GM18861 (cell line): ENCODE measurements at regions not wholly inside any gene's neighbourhood (a gene's known extent, or its start where the extent isn't known, plus 50 kb on each side); places are given as distances from the start of the nearest gene placed in this dataset.
"Not testable (repeated sequence)": the region's sequence is repeated elsewhere in the genome, so short reads cannot be mapped to it uniquely, and the experiment has no call there.

Experiments
- ATAC-seq: cut with Tn5 transposase; IDR thresholded peaks from one replicate; pipeline ENCODE4 v1.9.1; 2021; ENCODE audit not compliant: unreplicated experiment

- not testable (repeated sequence) for ATAC-seq
These were observed 627.4 kb downstream of the SPATA31A7 start for GRCh38 chr9:61817127-61817705.

- ATAC-seq, result peak; percentile 77
These were observed 663.9 kb downstream of the SPATA31A7 start for GRCh38 chr9:61853624-61854259.

- ATAC-seq, result not testable (repeated sequence)
These were observed 664.4 kb downstream of the SPATA31A7 start for GRCh38 chr9:61854260-61854640.

GRCh38 chr9:61856283-61856682 is 666.4 kb downstream of the SPATA31A7 start:
- ATAC-seq, result peak; percentile 41

GRCh38 chr9:61856858-61857453 is 667.1 kb downstream of the SPATA31A7 start:
- not testable (repeated sequence) for ATAC-seq

GRCh38 chr9:61857709-61858351 is 668.0 kb downstream of the SPATA31A7 start:
- peak; percentile 87 for ATAC-seq

- ATAC-seq, result peak; percentile 53
These were observed 672.7 kb downstream of the SPATA31A7 start for GRCh38 chr9:61862431-61862971.

GRCh38 chr9:61864463-61864862 is 674.6 kb downstream of the SPATA31A7 start:
- not testable (repeated sequence) for ATAC-seq

- not testable (repeated sequence) for ATAC-seq
These were observed 679.1 kb downstream of the SPATA31A7 start for GRCh38 chr9:61868965-61869364.

GRCh38 chr9:61872329-61872728 is 682.5 kb downstream of the SPATA31A7 start:
- not testable (repeated sequence) for ATAC-seq
